PC-3 (cell line): ENCODE measurements at regions not wholly inside any gene's neighbourhood (a gene's known extent, or its start where the extent isn't known, plus 50 kb on each side); places are given as distances from the start of the nearest gene placed in this dataset.

Experiments
- ATAC-seq: fragments of 200-7000 bp; cut with Tn5 transposase; 2 replicates; pipeline ENCODE4 v1.9.1; 2020; ENCODE audit warnings: mild to moderate bottlenecking, moderate library complexity
- BruUV-seq: library from RNA; stranded (reverse); fragments of 400-500 nt; replicated peaks from 2 replicates; lab custom pipeline; 2021; lab: Mats Ljungman, UMichigan
- CTCF ChIA-PET: fragments of 300-600 bp; sonication (Branson Sonifier 250); formaldehyde crosslinking; loops from one replicate; lab custom pipeline; 2022; ENCODE audit warnings: antibody characterized with exemption; lab: Charles Lee
- POLR2A ChIA-PET: fragments of 300-600 bp; sonication (Branson Sonifier 250); formaldehyde crosslinking; loops from one replicate; lab custom pipeline; 2022; ENCODE audit warnings: antibody characterized with exemption; ENCODE audit not compliant: unreplicated experiment; lab: Charles Lee
- DNase-seq: peaks from one replicate; pipeline ENCODE4 v3.0.0-alpha.2; 2015
- H2AFZ ChIP-seq: fragments of 300-600 bp; sonication (generic); 2 replicates; pipeline ENCODE4 v1.6.0; 2016; ENCODE audit warnings: antibody characterized with exemption, low read length
- H3F3A ChIP-seq: fragments of 300-600 bp; sonication (generic); one replicate; pipeline ENCODE4 v1.6.0; 2017; ENCODE audit warnings: antibody characterized with exemption, low read length, control low read depth, mild to moderate bottlenecking; ENCODE audit not compliant: unreplicated experiment
- H3K27ac ChIP-seq: fragments of 300-600 bp; sonication (generic); 2 replicates; pipeline ENCODE4 v1.5.1; 2016; ENCODE audit warnings: mild to moderate bottlenecking, low read length
- H3K27me3 ChIP-seq: fragments of 300-600 bp; sonication (generic); 2 replicates; pipeline ENCODE4 v1.6.1; 2016; ENCODE audit warnings: low read length, mixed read lengths
- H3K36me3 ChIP-seq: fragments of 300-600 bp; sonication (generic); 2 replicates; pipeline ENCODE4 v1.6.1; 2016; ENCODE audit warnings: low read depth, mixed run types, low read length, mixed read lengths
- H3K4me1 ChIP-seq: fragments of 300-600 bp; sonication (generic); 2 replicates; pipeline ENCODE4 v1.5.1; 2016; ENCODE audit warnings: low read length; ENCODE audit not compliant: insufficient read depth
- H3K4me2 ChIP-seq: fragments of 300-600 bp; sonication (generic); 2 replicates; pipeline ENCODE4 v1.6.0; 2016; ENCODE audit warnings: low read length
- H3K4me3 ChIP-seq: fragments of 300-600 bp; sonication (generic); 2 replicates; pipeline ENCODE4 v1.5.1; 2016; ENCODE audit warnings: mild to moderate bottlenecking, low read length, mixed read lengths
- H3K79me2 ChIP-seq: fragments of 300-600 bp; sonication (generic); 2 replicates; pipeline ENCODE4 v1.6.1; 2017; ENCODE audit warnings: low read length, mixed read lengths
- H3K9ac ChIP-seq: fragments of 300-600 bp; sonication (generic); 2 replicates; pipeline ENCODE4 v1.6.0; 2016; ENCODE audit warnings: mild to moderate bottlenecking, low read length
- H3K9me2 ChIP-seq: fragments of 300-600 bp; sonication (generic); replicated peaks from 2 replicates; pipeline ENCODE4 v1.6.1; 2016; ENCODE audit warnings: mixed run types, low read length, mixed read lengths
- H3K9me3 ChIP-seq: fragments of 300-600 bp; sonication (generic); 2 replicates; pipeline ENCODE4 v1.6.1; 2016; ENCODE audit warnings: low read length, mixed read lengths
- H4K20me1 ChIP-seq: fragments of 300-600 bp; sonication (generic); 2 replicates; pipeline ENCODE4 v1.6.1; 2016; ENCODE audit warnings: low read length, mixed read lengths
- CTCF ChIP-seq: fragments of 300-600 bp; sonication (generic); conservative IDR thresholded peaks from 2 replicates; pipeline ENCODE4 v1.5.1; 2017; ENCODE audit warnings: antibody characterized with exemption, low read depth, mild to moderate bottlenecking, low read length
- EZH2 ChIP-seq: fragments of 300-600 bp; sonication (generic); IDR thresholded peaks from one replicate; pipeline ENCODE4 v1.6.1; 2017; ENCODE audit warnings: antibody characterized with exemption, mild to moderate bottlenecking, low read length; ENCODE audit not compliant: unreplicated experiment
- EZH2phosphoT487 ChIP-seq: fragments of 300-600 bp; sonication (generic); IDR thresholded peaks from 2 replicates; pipeline ENCODE4 v1.6.1; 2018; ENCODE audit warnings: mild to moderate bottlenecking, antibody characterized with exemption, low read length, borderline replicate concordance
- intact Hi-C: fragments of 100-400 bp; cut with micrococcal nuclease; formaldehyde crosslinking; loops from 2 replicates; pipeline ENCODE4 v1.9.0; 2023

- Histone ChIP-seq H3K4me2 (no peak overlapping the region), H3K9me3 (no peaks in the 10 kb centered on the region), H3K4me3 (no peak overlapping the region), H3K27ac (no peak overlapping the region), H3K36me3 (no peaks in the 10 kb centered on the region), H3K4me1 (no peaks in the 10 kb centered on the region), H4K20me1 (no peaks in the 10 kb centered on the region), H3F3A (no peaks in the 10 kb centered on the region), H3K79me2 (no peaks in the 10 kb centered on the region), H2AFZ (no peak overlapping the region), H3K9ac (no peak overlapping the region), H3K27me3 (no peaks in the 10 kb centered on the region), H3K9me2 (no peaks in the 10 kb centered on the region)
- TF ChIP-seq EZH2 (no peak), CTCF (no peak), EZH2phosphoT487 (no peak)
- ATAC-seq (no peak), DNase-seq (no peak)
- ChIA-PET CTCF (no interaction called here), POLR2A (no interaction called here)
- BruUV-seq = no TSS peak
- intact Hi-C loops = no loop called here
Observed at GRCh38 chr14:98698341-98698740, 573.7 kb downstream of the BCL11B start.

- no peak overlapping the region for H3K4me2 ChIP-seq
- no peaks in the 10 kb centered on the region for H3K9me3 ChIP-seq
- H3F3A ChIP-seq = no peaks in the 10 kb centered on the region
- ATAC-seq (no peak), DNase-seq (no peak)
- no peaks in the 10 kb centered on the region for H3K36me3 ChIP-seq
- H3K9ac ChIP-seq = no peak overlapping the region
- no peak overlapping the region for H3K4me3 ChIP-seq
- no peak overlapping the region for H3K27ac ChIP-seq
- no peak overlapping the region for H2AFZ ChIP-seq
- ChIA-PET POLR2A (no interaction called here), CTCF (no interaction called here)
- H3K9me2 ChIP-seq = no peaks in the 10 kb centered on the region
- TF ChIP-seq EZH2 = no peak
- TF ChIP-seq CTCF = no peak
- no peak for TF ChIP-seq EZH2phosphoT487
- BruUV-seq = no TSS peak
- H3K27me3 ChIP-seq = no peaks in the 10 kb centered on the region
- no peaks in the 10 kb centered on the region for H3K79me2 ChIP-seq
- H4K20me1 ChIP-seq = no peaks in the 10 kb centered on the region
- H3K4me1 ChIP-seq = no peaks in the 10 kb centered on the region
- intact Hi-C loops = no loop called here
Observed at GRCh38 chr14:98700748-98701147, 571.2 kb downstream of the BCL11B start.

GRCh38 chr14:98701377-98701776 lies 570.6 kb downstream of the BCL11B start:
- intact Hi-C loops = no loop called here
- Histone ChIP-seq H2AFZ (no peak overlapping the region), H3K79me2 (no peaks in the 10 kb centered on the region), H3K9me2 (no peaks in the 10 kb centered on the region), H3K27me3 (no peaks in the 10 kb centered on the region), H3K4me2 (no peak overlapping the region), H3K4me3 (no peak overlapping the region), H3K4me1 (no peaks in the 10 kb centered on the region), H4K20me1 (no peaks in the 10 kb centered on the region), H3K9me3 (no peaks in the 10 kb centered on the region), H3K27ac (no peak overlapping the region), H3F3A (no peaks in the 10 kb centered on the region), H3K36me3 (no peaks in the 10 kb centered on the region), H3K9ac (no peak overlapping the region)
- DNase-seq = no peak
- CTCF ChIA-PET = no interaction called here
- TF ChIP-seq EZH2 (no peak), CTCF (no peak), EZH2phosphoT487 (no peak)
- no peak for ATAC-seq
- no TSS peak for BruUV-seq
- POLR2A ChIA-PET = no interaction called here
